Fibroblast of lung (primary cell): ENCODE measurements at regions not wholly inside any gene's neighbourhood (a gene's known extent, or its start where the extent isn't known, plus 50 kb on each side); places are given as distances from the start of the nearest gene placed in this dataset.

ENCODE experiments used
- CTCF ChIP-seq, 2 donors: IDR thresholded peaks in 1 of 2; conservative IDR thresholded peaks in 1 of 2; 1 replicate in 1 of 2; 2 replicates in 1 of 2; pipeline ENCODE4 v1.5.1; 2011 to 2012; ENCODE audit warnings: low read length in 2 of 2, control low read depth in 1 of 2, inconsistent platforms in 1 of 2, low read depth in 1 of 2, mild to moderate bottlenecking in 1 of 2
- EZH2 ChIP-seq: IDR thresholded peaks from 2 replicates; pipeline ENCODE4 v1.5.1; 2012; ENCODE audit warnings: low read length, control low read depth, mild to moderate bottlenecking; ENCODE audit errors: missing control alignments

DNA sequence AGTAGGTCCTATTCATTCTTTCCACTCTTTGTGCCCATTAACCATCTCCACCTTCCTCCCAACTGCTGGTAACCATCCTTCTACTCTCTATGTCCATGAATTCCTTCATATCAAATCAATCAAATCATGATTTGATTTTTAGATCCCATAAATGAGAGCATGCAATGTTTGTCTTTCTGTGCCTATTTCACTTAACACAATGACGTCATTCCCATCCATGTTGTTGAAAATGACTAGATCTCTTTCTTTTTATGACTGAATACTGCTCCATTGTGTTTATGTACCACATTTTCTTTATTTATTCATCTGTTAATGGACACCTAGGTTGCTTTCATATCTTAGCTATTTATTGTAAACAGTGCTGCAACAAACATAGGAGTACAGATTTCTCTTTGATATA lies 827.3 kb upstream of the NRXN1 start:
- TF ChIP-seq EZH2 (no peak), CTCF (conservative IDR thresholded peaks at IDR 0.05 in 1 of 2, IDR thresholded peaks at IDR 0.05 in 1 of 2; ENCODE audit: low read depth in 1 of 2, low read length in 2 of 2) (no peak)
